ENCODE measurements at regions not wholly inside any gene's neighbourhood (a gene's known extent, or its start where the extent isn't known, plus 50 kb on each side); places are given as distances from the start of the nearest gene placed in this dataset.

DNA sequence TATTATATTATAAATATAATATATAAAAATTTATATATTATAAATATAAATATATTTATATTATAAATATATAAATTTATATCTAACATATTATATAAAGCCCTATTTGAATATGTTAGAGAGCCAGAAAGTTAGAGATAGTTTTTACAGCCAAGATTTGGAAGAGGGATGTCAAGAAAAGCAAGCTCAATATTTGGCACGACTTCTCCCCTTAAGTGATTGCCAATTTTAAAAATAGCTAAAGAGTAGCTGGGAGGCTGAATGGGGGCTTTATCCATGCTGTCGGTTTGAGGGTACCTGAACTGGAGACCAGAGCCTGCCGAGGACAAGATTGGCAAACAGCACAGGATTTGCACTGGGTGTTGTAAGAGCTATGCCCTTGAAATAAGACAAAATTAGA, 180.9 kb upstream of the GYPC start:
- no peak overlapping the region for H3K4me2 ChIP-seq (ENCODE audit: extremely low read depth, insufficient read depth, low read length)
- TF ChIP-seq EZH2 (IDR thresholded peaks at IDR 0.05; ENCODE audit: low read length, missing control alignments): no peak
- TF ChIP-seq, protein P1, sequence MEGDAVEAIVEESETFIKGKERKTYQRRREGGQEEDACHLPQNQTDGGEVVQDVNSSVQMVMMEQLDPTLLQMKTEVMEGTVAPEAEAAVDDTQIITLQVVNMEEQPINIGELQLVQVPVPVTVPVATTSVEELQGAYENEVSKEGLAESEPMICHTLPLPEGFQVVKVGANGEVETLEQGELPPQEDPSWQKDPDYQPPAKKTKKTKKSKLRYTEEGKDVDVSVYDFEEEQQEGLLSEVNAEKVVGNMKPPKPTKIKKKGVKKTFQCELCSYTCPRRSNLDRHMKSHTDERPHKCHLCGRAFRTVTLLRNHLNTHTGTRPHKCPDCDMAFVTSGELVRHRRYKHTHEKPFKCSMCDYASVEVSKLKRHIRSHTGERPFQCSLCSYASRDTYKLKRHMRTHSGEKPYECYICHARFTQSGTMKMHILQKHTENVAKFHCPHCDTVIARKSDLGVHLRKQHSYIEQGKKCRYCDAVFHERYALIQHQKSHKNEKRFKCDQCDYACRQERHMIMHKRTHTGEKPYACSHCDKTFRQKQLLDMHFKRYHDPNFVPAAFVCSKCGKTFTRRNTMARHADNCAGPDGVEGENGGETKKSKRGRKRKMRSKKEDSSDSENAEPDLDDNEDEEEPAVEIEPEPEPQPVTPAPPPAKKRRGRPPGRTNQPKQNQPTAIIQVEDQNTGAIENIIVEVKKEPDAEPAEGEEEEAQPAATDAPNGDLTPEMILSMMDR (conservative IDR thresholded peaks at IDR 0.05 in 1 of 2, IDR thresholded peaks at IDR 0.05 in 1 of 2; ENCODE audit: low read depth in 1 of 2, low read length in 2 of 2): no peak
- no peaks in the 10 kb centered on the region for H3K79me2 ChIP-seq (ENCODE audit: control insufficient read depth, insufficient read depth, low read length)
- no peaks in the 10 kb centered on the region for H3K27me3 ChIP-seq (ENCODE audit: control insufficient read depth, insufficient read depth, low read length)
- no peak for DNase-seq (ENCODE audit: low read depth in 2 of 2)
- no peaks in the 10 kb centered on the region for H3K9me3 ChIP-seq (ENCODE audit: control insufficient read depth, insufficient read depth, low read depth, low read length)
- no peak overlapping the region for H3K9ac ChIP-seq (ENCODE audit: insufficient read depth, low read length)
- H3K27ac ChIP-seq (ENCODE audit: insufficient read depth, low read length): no peak overlapping the region
- H2AFZ ChIP-seq (ENCODE audit: low read length): no peak overlapping the region
- H3K4me1 ChIP-seq (ENCODE audit: control insufficient read depth, extremely low read depth, insufficient read depth, low read length): no peaks in the 10 kb centered on the region
- H3K36me3 ChIP-seq (ENCODE audit: control insufficient read depth, insufficient read depth, low read length): no peaks in the 10 kb centered on the region
- no peaks in the 10 kb centered on the region for H4K20me1 ChIP-seq (ENCODE audit: control insufficient read depth, extremely low read depth, insufficient read depth, low read length)
- no peak overlapping the region for H3K4me3 ChIP-seq (replicated peaks in 1 of 4; ENCODE audit: control extremely low read depth in 1 of 4, insufficient read depth in 1 of 4, low read depth in 3 of 4, low read length in 4 of 4)

DNA sequence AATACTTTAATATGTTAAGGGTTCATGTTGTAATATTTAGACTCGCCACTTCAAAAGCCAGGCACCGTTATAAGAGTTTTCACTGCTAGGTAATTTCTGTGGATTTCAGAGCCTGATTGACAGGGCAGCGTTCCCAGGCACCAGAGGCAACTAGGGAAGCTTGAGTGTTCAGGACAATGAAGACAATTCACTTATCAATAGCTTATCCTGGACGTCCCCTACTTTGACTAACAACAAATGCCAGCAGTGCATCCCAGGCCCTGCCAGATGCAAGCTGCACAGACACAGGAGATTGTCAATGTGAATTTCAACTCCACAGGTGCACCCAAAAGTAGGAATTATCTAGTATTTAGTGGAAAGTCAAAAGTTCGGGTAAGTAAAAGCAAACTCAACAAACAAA, 179.3 kb upstream of the GYPC start:
- Histone ChIP-seq H3K36me3 (ENCODE audit: control insufficient read depth, insufficient read depth, low read length) (no peaks in the 10 kb centered on the region), H3K4me3 (replicated peaks in 1 of 4; ENCODE audit: control extremely low read depth in 1 of 4, insufficient read depth in 1 of 4, low read depth in 3 of 4, low read length in 4 of 4) (no peak overlapping the region), H3K27me3 (ENCODE audit: control insufficient read depth, insufficient read depth, low read length) (no peaks in the 10 kb centered on the region), H4K20me1 (ENCODE audit: control insufficient read depth, extremely low read depth, insufficient read depth, low read length) (no peaks in the 10 kb centered on the region), H3K9ac (ENCODE audit: insufficient read depth, low read length) (no peak overlapping the region), H3K79me2 (ENCODE audit: control insufficient read depth, insufficient read depth, low read length) (no peaks in the 10 kb centered on the region), H3K27ac (ENCODE audit: insufficient read depth, low read length) (no peak overlapping the region), H3K4me1 (ENCODE audit: control insufficient read depth, extremely low read depth, insufficient read depth, low read length) (no peaks in the 10 kb centered on the region), H3K4me2 (ENCODE audit: extremely low read depth, insufficient read depth, low read length) (no peak overlapping the region), H2AFZ (ENCODE audit: low read length) (no peak overlapping the region), H3K9me3 (ENCODE audit: control insufficient read depth, insufficient read depth, low read depth, low read length) (no peaks in the 10 kb centered on the region)
- no peak for DNase-seq (ENCODE audit: low read depth in 2 of 2)
- TF ChIP-seq EZH2 (IDR thresholded peaks at IDR 0.05; ENCODE audit: low read length, missing control alignments): no peak
- TF ChIP-seq, protein P1 (conservative IDR thresholded peaks at IDR 0.05 in 1 of 2, IDR thresholded peaks at IDR 0.05 in 1 of 2; ENCODE audit: low read depth in 1 of 2, low read length in 2 of 2): no peak

DNA sequence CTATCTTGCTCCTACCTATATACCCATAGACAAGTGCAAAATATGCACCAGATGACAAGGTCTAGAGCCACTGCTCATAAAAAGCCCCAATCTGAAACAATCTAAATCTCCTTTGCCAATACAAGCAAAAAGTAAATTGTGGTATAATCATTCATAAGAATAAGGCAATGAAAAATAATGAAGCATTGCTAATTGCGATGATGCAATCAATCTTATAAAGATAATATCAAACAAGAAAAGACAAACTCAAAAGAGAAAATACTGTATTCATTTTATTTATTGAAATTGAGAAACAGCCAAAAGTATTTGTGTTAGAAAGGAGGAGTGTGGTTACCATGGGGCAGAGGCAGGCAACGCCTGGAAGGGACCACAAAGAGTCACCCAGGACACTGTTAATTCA, 175.9 kb upstream of the GYPC start:
- no peak for TF ChIP-seq EZH2 (IDR thresholded peaks at IDR 0.05; ENCODE audit: low read length, missing control alignments)
- TF ChIP-seq, protein P1 (conservative IDR thresholded peaks at IDR 0.05 in 1 of 2, IDR thresholded peaks at IDR 0.05 in 1 of 2; ENCODE audit: low read depth in 1 of 2, low read length in 2 of 2): no peak
- Histone ChIP-seq H3K9me3 (ENCODE audit: control insufficient read depth, insufficient read depth, low read depth, low read length) (no peaks in the 10 kb centered on the region), H3K27me3 (ENCODE audit: control insufficient read depth, insufficient read depth, low read length) (no peaks in the 10 kb centered on the region), H2AFZ (ENCODE audit: low read length) (no peak overlapping the region), H3K9ac (ENCODE audit: insufficient read depth, low read length) (no peak overlapping the region), H3K4me2 (ENCODE audit: extremely low read depth, insufficient read depth, low read length) (no peak overlapping the region), H3K79me2 (ENCODE audit: control insufficient read depth, insufficient read depth, low read length) (no peaks in the 10 kb centered on the region), H3K4me3 (replicated peaks in 1 of 4; ENCODE audit: control extremely low read depth in 1 of 4, insufficient read depth in 1 of 4, low read depth in 3 of 4, low read length in 4 of 4) (no peak overlapping the region), H3K4me1 (ENCODE audit: control insufficient read depth, extremely low read depth, insufficient read depth, low read length) (no peaks in the 10 kb centered on the region), H3K27ac (ENCODE audit: insufficient read depth, low read length) (no peak overlapping the region), H4K20me1 (ENCODE audit: control insufficient read depth, extremely low read depth, insufficient read depth, low read length) (no peaks in the 10 kb centered on the region), H3K36me3 (ENCODE audit: control insufficient read depth, insufficient read depth, low read length) (no peaks in the 10 kb centered on the region)
- no peak for DNase-seq (ENCODE audit: low read depth in 2 of 2)

Data from fibroblast of lung (primary cell).